Smooth muscle cell (in vitro differentiated cells): ENCODE measurements at regions not wholly inside any gene's neighbourhood (a gene's known extent, or its start where the extent isn't known, plus 50 kb on each side); places are given as distances from the start of the nearest gene placed in this dataset.

Experiments used
- DNase-seq: peaks from one replicate; lab custom pipeline; 2025; ENCODE audit not compliant: unreplicated experiment; lab: John Stamatoyannopoulos, UW
- H2AFZ ChIP-seq: fragments of 200-600 bp; sonication (generic); 2 replicates; pipeline ENCODE4 v1.6.0; 2016; ENCODE audit warnings: antibody characterized with exemption, low read depth, mild to moderate bottlenecking
- H3F3A ChIP-seq: fragments of 200-600 bp; sonication (generic); 2 replicates; pipeline ENCODE4 v1.6.0; 2017; ENCODE audit warnings: antibody characterized with exemption, low read depth
- H3K27ac ChIP-seq: fragments of 200-600 bp; sonication (generic); 2 replicates; pipeline ENCODE4 v1.5.1; 2016; ENCODE audit warnings: low read depth, mild to moderate bottlenecking
- H3K27me3 ChIP-seq: fragments of 200-600 bp; sonication (generic); 2 replicates; pipeline ENCODE4 v1.6.1; 2016; ENCODE audit warnings: low read depth, mild to moderate bottlenecking
- H3K36me3 ChIP-seq: fragments of 200-600 bp; sonication (generic); 2 replicates; pipeline ENCODE4 v1.5.1; 2016; ENCODE audit warnings: low read depth
- H3K4me1 ChIP-seq: fragments of 200-600 bp; sonication (generic); 2 replicates; pipeline ENCODE4 v1.5.1; 2016; ENCODE audit warnings: low read depth
- H3K4me2 ChIP-seq: fragments of 200-600 bp; sonication (generic); 2 replicates; pipeline ENCODE4 v1.6.0; 2016; ENCODE audit warnings: mild to moderate bottlenecking
- H3K4me3 ChIP-seq: fragments of 200-600 bp; sonication (generic); 2 replicates; pipeline ENCODE4 v1.5.1; 2016; ENCODE audit warnings: mild to moderate bottlenecking
- H3K79me2 ChIP-seq: fragments of 200-600 bp; sonication (generic); 2 replicates; pipeline ENCODE4 v1.6.0; 2016; ENCODE audit warnings: low read depth, mild to moderate bottlenecking
- H3K9ac ChIP-seq: fragments of 200-600 bp; sonication (generic); 2 replicates; pipeline ENCODE4 v1.6.0; 2016; ENCODE audit warnings: low read depth
- H3K9me3 ChIP-seq: fragments of 200-600 bp; sonication (generic); replicated peaks from 2 replicates; pipeline ENCODE4 v1.5.1; 2016; ENCODE audit warnings: low read depth
- H4K20me1 ChIP-seq: fragments of 200-600 bp; sonication (generic); 2 replicates; pipeline ENCODE4 v1.6.0; 2016; ENCODE audit warnings: low read depth
- WGBS: methylation state at CpG from one replicate; pipeline ENCODE4 v1.1.7; 2016; ENCODE audit warnings: low lambda C conversion rate; 5-methylcytosine and 5-hydroxymethylcytosine counted together
- TF ChIP-seq, protein P1 (sequence below): fragments of 200-600 bp; sonication (generic); IDR thresholded peaks from 2 replicates; pipeline ENCODE4 v1.5.1; 2017; ENCODE audit warnings: borderline replicate concordance, mild to moderate bottlenecking, antibody characterized with exemption; ENCODE audit not compliant: insufficient read depth, poor library complexity, severe bottlenecking

DNA sequence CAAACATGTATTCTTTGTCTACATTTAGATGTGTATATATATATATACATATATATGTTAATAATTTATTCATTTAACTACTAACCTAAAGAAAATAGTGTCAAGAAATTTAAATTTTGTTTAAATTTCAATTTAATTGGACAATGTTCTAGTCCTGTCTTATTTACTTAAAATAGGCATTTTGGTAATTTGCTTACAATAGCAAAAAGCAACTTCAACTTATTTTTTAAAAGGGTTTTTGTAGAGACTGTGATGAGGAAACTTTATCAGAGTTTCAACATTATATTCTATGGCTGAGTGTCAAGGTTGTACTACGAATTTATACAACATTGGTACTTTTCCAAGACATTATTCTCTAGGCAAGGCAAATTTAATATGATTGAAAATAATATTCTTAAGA lies 212.0 kb upstream of the ARSJ start:
- Histone ChIP-seq H3K27me3 (no peaks in the 10 kb centered on the region), H3K4me1 (no peaks in the 10 kb centered on the region), H2AFZ (no peak overlapping the region), H3K4me3 (no peak overlapping the region), H3K4me2 (no peak overlapping the region), H3F3A (no peaks in the 10 kb centered on the region), H3K36me3 (no peaks in the 10 kb centered on the region), H4K20me1 (no peaks in the 10 kb centered on the region), H3K27ac (no peak overlapping the region), H3K9ac (no peak overlapping the region), H3K79me2 (no peaks in the 10 kb centered on the region), H3K9me3 (no peaks in the 10 kb centered on the region)
- TF ChIP-seq, protein P1, sequence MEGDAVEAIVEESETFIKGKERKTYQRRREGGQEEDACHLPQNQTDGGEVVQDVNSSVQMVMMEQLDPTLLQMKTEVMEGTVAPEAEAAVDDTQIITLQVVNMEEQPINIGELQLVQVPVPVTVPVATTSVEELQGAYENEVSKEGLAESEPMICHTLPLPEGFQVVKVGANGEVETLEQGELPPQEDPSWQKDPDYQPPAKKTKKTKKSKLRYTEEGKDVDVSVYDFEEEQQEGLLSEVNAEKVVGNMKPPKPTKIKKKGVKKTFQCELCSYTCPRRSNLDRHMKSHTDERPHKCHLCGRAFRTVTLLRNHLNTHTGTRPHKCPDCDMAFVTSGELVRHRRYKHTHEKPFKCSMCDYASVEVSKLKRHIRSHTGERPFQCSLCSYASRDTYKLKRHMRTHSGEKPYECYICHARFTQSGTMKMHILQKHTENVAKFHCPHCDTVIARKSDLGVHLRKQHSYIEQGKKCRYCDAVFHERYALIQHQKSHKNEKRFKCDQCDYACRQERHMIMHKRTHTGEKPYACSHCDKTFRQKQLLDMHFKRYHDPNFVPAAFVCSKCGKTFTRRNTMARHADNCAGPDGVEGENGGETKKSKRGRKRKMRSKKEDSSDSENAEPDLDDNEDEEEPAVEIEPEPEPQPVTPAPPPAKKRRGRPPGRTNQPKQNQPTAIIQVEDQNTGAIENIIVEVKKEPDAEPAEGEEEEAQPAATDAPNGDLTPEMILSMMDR: no peak
- DNase-seq: no peak
- 68% methylated on average over 1 of the region's 1 CpG for WGBS

DNA sequence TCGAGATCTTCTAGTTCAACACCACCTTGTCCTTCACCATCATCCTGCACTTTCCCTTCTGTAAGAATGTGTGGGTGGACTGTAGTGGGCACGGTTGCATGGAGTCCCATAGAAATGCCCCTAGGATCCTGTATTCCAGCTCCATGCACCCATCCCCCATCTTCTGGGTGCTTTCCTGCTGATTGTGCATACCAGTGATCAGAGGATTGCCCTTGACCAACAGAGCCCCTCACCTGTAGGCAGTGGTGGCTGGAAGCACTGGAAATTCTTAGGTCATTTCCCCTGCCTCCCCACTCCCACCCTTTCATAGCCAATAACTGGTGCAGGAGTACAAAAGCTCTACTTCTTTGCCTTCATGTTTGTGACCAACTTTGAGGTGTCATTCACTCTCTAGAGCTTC lies 213.4 kb upstream of the ARSJ start:
- Histone ChIP-seq H3K9ac (no peak overlapping the region), H3K4me2 (no peak overlapping the region), H3F3A (no peaks in the 10 kb centered on the region), H4K20me1 (no peaks in the 10 kb centered on the region), H3K27me3 (no peaks in the 10 kb centered on the region), H3K79me2 (no peaks in the 10 kb centered on the region), H3K4me1 (no peaks in the 10 kb centered on the region), H3K27ac (no peak overlapping the region), H3K9me3 (no peaks in the 10 kb centered on the region), H2AFZ (no peak overlapping the region), H3K36me3 (no peaks in the 10 kb centered on the region), H3K4me3 (no peak overlapping the region)
- WGBS: 88% methylated on average over 2 of the region's 2 CpGs
- DNase-seq: no peak
- TF ChIP-seq, protein P1: no peak

DNA sequence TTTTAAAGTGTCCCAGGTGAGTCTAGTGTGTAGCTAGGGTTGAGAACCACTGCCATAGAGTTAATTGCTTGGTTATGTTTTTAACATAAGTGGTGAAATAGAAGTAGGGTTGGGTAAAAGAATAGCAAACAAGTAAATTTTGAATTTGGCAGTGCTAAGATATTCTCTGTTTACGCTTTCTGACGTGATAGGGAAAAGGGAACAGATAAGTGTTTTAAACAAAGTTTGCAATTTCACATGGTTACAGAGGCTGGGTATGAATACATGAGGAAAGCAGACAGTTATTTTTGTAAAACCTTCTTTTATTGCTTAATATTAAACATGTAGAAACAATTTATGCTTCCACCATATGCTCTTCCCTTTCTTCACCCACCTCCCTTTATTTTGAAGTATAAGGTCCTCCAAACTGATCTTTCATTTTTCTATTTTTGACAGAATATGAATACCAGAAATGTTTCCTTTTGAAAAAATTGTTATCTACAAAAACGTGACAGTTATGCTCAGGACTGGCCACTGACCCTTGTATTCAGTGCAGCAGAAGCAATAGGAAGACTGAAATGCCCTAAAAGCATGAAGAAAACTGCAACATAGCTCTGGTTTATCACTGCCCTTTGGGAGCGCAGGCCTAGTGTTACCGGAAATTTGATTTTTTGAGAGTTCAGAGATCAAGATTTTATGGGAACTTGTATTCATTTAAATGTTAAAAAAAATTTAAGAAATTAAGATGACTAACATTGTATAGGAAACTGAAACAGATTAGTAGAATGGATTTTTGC lies 214.4 kb upstream of the ARSJ start:
- H3K9ac ChIP-seq: no peak overlapping the region
- 74% methylated on average over 5 of the region's 5 CpGs for WGBS
- no peaks in the 10 kb centered on the region for H4K20me1 ChIP-seq
- H3K4me3 ChIP-seq: no peak overlapping the region
- no peaks in the 10 kb centered on the region for H3K79me2 ChIP-seq
- no peaks in the 10 kb centered on the region for H3K36me3 ChIP-seq
- no peak for DNase-seq
- no peak overlapping the region for H2AFZ ChIP-seq
- no peaks in the 10 kb centered on the region for H3K4me1 ChIP-seq
- H3F3A ChIP-seq: no peaks in the 10 kb centered on the region
- H3K4me2 ChIP-seq: no peak overlapping the region
- no peak overlapping the region for H3K27ac ChIP-seq
- TF ChIP-seq, protein P1: no peak
- H3K27me3 ChIP-seq: no peaks in the 10 kb centered on the region
- H3K9me3 ChIP-seq: no peaks in the 10 kb centered on the region

DNA sequence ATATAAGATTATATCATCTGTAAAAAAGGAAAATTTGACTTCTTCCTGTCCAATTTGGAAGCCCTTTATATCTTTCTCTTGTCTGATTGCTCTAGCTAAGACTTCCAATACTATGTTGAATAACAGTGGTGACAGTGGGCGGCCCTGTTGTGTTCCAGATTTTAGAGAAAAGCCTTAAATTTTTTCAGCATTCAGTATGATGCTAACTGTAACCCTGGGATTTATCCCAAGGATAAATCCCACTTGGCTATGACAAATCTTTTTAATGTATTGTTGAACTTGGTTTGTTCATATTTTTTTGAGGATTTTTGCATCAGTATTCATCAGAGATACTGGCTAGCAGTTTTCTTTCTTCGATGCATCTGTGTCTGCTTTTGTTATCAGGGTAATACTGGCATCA lies 217.2 kb upstream of the ARSJ start:
- no peak overlapping the region for H3K9ac ChIP-seq
- no peaks in the 10 kb centered on the region for H3K79me2 ChIP-seq
- H3K4me3 ChIP-seq: no peak overlapping the region
- TF ChIP-seq, protein P1: no peak
- H4K20me1 ChIP-seq: no peaks in the 10 kb centered on the region
- H3K36me3 ChIP-seq: no peaks in the 10 kb centered on the region
- no peak for DNase-seq
- no peaks in the 10 kb centered on the region for H3K4me1 ChIP-seq
- no peak overlapping the region for H3K4me2 ChIP-seq
- H3K9me3 ChIP-seq: no peaks in the 10 kb centered on the region
- H3K27me3 ChIP-seq: no peaks in the 10 kb centered on the region
- no peak overlapping the region for H3K27ac ChIP-seq
- H2AFZ ChIP-seq: no peak overlapping the region
- no peaks in the 10 kb centered on the region for H3F3A ChIP-seq
- WGBS: 97% methylated on average over 2 of the region's 2 CpGs
